NCI-H345 treated with DMSO at 0.1 percent for 48 hours (cell line): ENCODE measurements at regions not wholly inside any gene's neighbourhood (a gene's known extent, or its start where the extent isn't known, plus 50 kb on each side); places are given as distances from the start of the nearest gene placed in this dataset.

ENCODE experiments used
- DNase-seq: peaks from one replicate; lab custom pipeline; 2025; ENCODE audit not compliant: unreplicated experiment; lab: John Stamatoyannopoulos, UW

DNA sequence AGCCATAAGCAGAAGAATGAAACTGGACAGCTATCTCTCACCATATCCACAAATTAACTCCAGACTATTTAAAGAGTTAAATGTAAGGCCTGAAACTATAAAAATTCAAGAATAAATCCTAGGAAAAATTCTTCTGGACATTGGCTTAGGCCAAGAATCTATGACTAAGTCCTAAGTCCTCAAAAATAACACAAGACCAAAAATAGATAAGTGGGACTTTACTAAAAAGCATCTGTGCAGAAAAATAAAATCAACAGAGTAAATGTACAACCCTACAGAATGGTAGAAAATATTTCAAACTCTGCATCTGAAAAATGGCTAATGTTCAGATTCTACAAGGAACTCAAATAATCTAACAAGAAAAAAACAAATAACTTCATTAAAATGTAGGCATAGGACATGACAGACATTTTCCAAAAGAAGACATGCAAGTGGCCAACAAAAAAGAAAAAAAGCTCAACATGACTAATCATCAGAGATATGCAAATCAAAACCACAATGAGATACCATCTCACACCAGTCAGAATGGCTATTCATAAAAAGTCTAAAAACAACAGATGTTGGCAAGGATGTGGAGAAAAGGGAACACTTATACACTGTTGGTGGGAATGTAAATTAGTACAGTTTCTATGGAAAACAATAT lies 61.0 kb upstream of the PPFIA2 start:
- DNase-seq: no peak

- no peak for DNase-seq
Measured at GRCh38 chr12:81815611-81816010, 56.5 kb upstream of the PPFIA2 start.

DNA sequence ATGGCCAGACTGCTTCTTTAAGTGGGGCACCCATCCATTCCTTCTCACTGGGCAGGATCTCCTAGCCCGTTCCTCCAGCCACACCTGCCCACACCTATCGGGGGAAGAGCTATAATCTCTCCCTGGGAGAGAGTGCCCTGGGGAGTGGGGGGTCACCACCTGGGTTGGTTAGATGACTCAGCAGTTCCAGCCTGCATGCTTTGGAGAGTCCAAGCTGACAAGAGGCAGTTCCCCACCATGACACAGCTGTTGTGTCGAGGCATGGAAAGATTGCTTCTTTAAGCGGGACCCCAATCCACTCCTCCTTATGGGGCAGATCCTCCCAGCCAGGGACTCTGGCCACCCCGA lies 52.6 kb upstream of the PPFIA2 start:
- DNase-seq: no peak

GRCh38 chr12:81811061-81811777 lies 52.1 kb upstream of the PPFIA2 start:
- no peak for DNase-seq

DNA sequence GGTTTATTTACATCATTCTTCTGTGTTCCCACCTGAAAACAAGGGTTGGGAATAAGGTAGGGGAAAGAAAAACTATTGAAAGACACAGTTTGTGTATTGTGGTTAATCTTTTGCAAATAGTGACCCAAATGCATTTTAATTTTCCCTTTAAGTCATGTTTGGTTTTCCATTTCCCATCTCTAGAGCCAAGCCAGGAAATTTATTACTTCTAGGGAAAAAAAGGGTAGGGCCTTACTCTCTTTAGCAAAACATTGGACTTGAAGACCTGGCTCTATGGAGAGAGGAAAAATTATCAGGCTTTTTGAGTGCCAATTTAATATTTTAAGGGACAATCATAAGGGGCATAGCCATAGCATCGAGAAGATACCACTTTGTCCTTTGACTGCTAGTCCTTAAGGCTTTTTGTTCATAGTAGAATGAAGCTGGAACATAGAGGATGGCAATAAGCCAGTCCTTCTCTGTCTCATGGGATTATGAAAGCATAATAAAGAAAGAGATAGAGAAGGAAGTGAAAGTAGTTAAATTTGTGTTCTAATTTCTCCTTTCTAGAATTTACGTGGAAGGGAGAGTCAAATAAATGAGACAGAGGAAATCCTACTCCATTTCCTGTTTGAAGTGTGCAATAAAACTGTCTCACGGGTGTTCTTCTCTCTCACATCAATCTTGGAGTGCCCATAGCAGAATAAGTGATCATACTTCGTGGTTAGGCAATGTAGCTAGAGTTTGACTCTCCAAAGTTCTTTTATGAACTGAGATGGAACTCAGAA lies 50.9 kb upstream of the PPFIA2 start:
- no peak for DNase-seq

GRCh38 chr12:81809113-81809777 lies 50.1 kb upstream of the PPFIA2 start:
- DNase-seq: no peak
